ENCODE measurements at regions not wholly inside any gene's neighbourhood (a gene's known extent, or its start where the extent isn't known, plus 50 kb on each side); places are given as distances from the start of the nearest gene placed in this dataset.

- in situ Hi-C loops (cut with HindIII; ENCODE audit: low pct_ligation_motif_present, low sequenced_read_pairs), result no loop called here
- no peak overlapping the region for H3K4me3 ChIP-seq (ENCODE audit: low read depth, low read length)
- H3K36me3 ChIP-seq (replicated peaks), result no peaks in the 10 kb centered on the region
- no peaks in the 10 kb centered on the region for H3K27me3 ChIP-seq (replicated peaks)
- no peak for DNase-seq
- H3K27ac ChIP-seq, result no peak overlapping the region
- TF ChIP-seq CTCF (IDR thresholded peaks at IDR 0.05; ENCODE audit: low read depth, low read length, missing control alignments), result no peak
These were observed 374.8 kb upstream of the CDH4 start for GRCh38 chr20:60877071-60877857.

DNA sequence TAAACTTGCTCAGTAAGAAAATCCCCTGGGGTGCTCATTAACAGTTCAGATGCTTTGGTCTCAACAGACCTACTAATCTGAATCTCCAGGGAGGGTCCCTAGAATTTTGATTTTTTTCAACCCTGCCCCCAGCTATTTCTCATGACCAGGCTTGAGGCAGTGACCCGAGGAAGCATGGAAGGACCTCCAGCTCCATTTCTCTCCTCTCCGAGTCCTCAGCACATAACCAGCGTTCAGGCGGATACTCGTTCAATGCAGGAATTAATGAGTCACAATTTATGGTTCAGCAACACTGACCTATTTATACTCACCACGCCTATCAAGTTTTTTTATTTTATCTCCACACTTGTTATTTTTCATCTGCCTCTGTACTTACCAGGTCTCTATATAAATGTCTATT lies 369.2 kb upstream of the CDH4 start:
- DNase-seq, result no peak
- Histone ChIP-seq H3K27ac (no peak overlapping the region), H3K36me3 (replicated peaks) (no peaks in the 10 kb centered on the region), H3K27me3 (replicated peaks) (no peaks in the 10 kb centered on the region), H3K4me3 (ENCODE audit: low read depth, low read length) (no peak overlapping the region)
- in situ Hi-C loops (cut with HindIII; ENCODE audit: low pct_ligation_motif_present, low sequenced_read_pairs), result no loop called here
- no peak for TF ChIP-seq CTCF (IDR thresholded peaks at IDR 0.05; ENCODE audit: low read depth, low read length, missing control alignments)

GRCh38 chr20:60883496-60883895 lies 368.6 kb upstream of the CDH4 start:
- no peak overlapping the region for H3K27ac ChIP-seq
- in situ Hi-C loops (cut with HindIII; ENCODE audit: low pct_ligation_motif_present, low sequenced_read_pairs), result no loop called here
- no peaks in the 10 kb centered on the region for H3K36me3 ChIP-seq (replicated peaks)
- H3K4me3 ChIP-seq (ENCODE audit: low read depth, low read length), result no peak overlapping the region
- H3K27me3 ChIP-seq (replicated peaks), result no peaks in the 10 kb centered on the region
- no peak for TF ChIP-seq CTCF (IDR thresholded peaks at IDR 0.05; ENCODE audit: low read depth, low read length, missing control alignments)
- no peak for DNase-seq

DNA sequence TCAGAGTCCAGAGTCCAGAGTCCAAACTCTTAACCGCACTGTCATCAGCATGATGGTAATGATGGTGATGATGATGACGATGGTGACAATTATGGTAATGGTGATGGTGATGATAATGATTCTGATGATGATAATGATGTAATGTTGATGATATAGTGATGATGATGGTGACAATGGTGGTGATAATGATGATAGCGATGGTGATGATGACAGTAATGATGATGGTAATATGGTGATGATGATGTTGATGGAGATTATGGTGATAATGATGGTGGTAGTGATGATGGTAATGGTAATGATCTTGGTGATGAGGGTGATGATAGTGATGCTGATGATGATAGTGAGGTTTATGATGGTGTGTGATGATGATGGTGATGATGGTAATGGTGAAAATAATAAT lies 367.8 kb upstream of the CDH4 start:
- TF ChIP-seq CTCF (IDR thresholded peaks at IDR 0.05; ENCODE audit: low read depth, low read length, missing control alignments), result no peak
- H3K27ac ChIP-seq, result no peak overlapping the region
- DNase-seq, result no peak
- no peak overlapping the region for H3K4me3 ChIP-seq (ENCODE audit: low read depth, low read length)
- H3K27me3 ChIP-seq (replicated peaks), result no peaks in the 10 kb centered on the region
- in situ Hi-C loops (cut with HindIII; ENCODE audit: low pct_ligation_motif_present, low sequenced_read_pairs), result no loop called here
- H3K36me3 ChIP-seq (replicated peaks), result no peaks in the 10 kb centered on the region

DNA sequence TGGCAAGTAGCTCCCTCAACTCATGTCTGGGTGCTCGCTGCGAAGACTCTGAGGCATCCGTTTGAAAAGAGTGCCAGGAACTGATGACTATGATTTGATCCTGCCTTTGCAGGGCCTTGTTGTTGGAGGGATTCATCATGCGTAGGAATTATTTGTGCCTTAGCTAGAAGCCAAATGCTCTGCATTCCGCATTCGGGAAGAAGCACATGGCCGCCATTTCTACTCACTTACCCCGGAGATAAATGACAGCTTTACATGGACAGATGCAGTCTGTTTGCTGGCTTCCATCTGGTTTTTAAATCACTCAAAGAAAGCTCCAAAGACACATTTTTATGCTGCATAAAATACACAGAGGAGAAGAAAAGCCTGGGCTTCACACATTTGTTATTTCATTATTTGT lies 363.3 kb upstream of the CDH4 start:
- no peak for TF ChIP-seq CTCF (IDR thresholded peaks at IDR 0.05; ENCODE audit: low read depth, low read length, missing control alignments)
- no peak for DNase-seq
- H3K27ac ChIP-seq, result no peak overlapping the region
- no peak overlapping the region for H3K4me3 ChIP-seq (ENCODE audit: low read depth, low read length)
- in situ Hi-C loops (cut with HindIII; ENCODE audit: low pct_ligation_motif_present, low sequenced_read_pairs), result no loop called here
- no peaks in the 10 kb centered on the region for H3K36me3 ChIP-seq (replicated peaks)
- H3K27me3 ChIP-seq (replicated peaks), result no peaks in the 10 kb centered on the region
